ELR (cell line): ENCODE measurements at regions not wholly inside any gene's neighbourhood (a gene's known extent, or its start where the extent isn't known, plus 50 kb on each side); places are given as distances from the start of the nearest gene placed in this dataset.
A peak's percentile ranks its signal among the peaks of the same experiment; 100 is the strongest.

Source experiments
- DNase-seq: peaks from one replicate; pipeline ENCODE4 v3.0.0-alpha.2; 2015; ENCODE audit warnings: low read depth

DNA sequence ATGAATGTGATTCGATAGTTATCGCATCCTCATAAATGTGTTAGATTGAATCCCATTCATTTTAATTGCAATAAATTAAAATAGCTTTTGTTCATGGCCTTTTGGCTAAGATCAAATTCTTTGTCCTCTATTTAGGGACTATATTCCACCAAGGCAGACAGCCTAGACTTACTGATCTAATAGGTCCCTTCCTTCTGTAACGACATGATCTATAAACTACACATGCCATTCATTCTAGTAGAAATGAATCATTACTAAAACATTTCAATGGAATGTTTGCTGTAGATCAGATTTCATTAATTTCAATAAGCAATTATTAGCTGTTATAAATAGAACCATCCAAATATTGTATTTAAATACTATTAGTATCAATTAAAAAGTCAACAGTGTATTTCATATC is 526.6 kb upstream of the KLHL1 start:
- DNase-seq, result no peak

DNA sequence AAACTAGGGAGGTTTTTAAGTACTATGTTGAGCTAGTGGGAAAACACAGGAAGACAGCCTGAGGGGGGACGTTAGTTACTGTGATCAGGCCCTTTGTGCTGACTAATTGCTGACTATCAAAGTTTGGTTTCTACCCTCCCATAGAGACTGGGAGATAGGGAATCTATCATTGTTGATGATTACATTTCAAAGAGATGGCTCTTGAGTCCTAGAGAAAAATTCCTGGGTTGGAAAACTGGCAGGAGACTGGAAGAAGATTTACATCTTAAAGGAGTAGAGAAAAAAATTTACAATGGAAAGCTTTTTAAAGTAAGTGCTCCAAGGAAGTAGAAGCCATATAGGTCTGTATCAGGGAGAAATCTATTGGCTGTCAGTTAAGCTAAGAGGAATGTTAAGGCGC is 522.0 kb upstream of the KLHL1 start:
- peak; percentile 15 for DNase-seq

DNA sequence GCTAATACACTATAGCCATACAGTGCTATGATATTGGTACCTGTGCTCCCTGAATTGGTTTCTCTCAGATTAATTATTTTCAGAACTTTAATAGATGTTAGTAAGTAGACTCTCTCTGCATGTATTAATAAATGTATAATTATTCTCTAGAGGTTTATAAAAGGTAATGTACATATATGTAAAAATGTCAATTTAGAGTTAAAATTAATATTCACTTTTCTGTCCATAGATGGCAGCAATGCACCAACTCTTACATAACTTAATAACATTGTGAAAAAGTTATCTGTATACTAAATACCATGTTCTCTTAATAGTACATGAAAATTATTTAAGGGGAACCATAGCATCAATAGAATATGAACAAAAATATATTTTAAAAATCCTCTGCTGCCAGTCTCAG is 515.0 kb upstream of the KLHL1 start:
- peak; percentile 40 for DNase-seq

DNA sequence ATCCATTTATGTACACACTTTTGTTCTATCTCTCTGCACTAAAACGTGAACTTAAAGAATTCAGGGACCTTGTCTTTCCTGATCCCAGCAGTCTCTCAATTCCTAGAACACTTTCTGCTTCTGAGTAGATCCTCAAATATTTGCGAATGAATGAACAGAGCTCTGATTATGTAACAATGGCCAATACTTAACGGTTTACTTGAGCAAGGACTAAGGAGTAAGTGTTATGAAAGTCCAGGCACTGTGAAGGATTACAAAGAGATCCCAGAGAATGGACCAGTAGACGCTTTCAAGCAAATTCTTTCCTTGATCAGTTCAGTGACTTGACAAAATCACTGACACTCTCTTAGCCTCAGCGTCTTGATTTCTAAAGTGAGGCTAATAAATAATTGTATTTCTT is 514.5 kb upstream of the KLHL1 start:
- no peak for DNase-seq

DNA sequence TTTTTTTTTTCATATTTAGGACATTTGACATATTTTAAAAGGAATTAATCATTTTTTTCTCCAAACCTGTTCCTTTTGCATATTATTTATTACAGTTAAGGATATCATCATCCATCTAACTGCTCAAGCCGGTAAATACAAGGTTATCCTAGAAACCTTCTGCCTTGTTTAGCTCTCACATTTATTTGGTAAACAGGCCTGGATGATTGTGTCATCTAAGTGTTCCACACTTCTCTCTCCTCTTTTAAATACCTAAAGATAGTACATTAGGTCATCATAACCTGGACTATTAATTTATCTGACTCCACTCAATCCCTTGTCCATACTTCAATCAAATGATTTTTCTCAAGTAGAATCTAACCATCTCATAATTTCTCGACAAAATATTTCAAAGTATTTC is 511.7 kb upstream of the KLHL1 start:
- no peak for DNase-seq

DNA sequence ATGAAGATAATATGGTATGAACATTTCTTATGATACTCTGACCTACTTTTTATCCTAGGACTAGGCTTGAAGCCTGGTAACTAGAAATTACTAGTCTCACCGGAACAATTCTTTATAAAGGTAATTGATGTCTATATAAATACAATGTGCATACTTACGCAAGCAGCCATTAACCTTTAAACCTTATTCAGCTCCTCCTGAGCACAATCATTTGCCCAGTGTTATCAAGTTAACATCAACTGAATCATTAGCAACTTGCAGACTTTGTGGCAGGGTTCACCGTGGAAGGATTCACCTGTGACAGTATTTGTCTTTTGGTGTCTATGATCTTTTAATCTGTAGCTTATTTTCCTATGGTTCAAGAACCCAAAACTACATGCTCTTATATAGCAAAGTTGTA is 508.6 kb upstream of the KLHL1 start:
- DNase-seq, result no peak

DNA sequence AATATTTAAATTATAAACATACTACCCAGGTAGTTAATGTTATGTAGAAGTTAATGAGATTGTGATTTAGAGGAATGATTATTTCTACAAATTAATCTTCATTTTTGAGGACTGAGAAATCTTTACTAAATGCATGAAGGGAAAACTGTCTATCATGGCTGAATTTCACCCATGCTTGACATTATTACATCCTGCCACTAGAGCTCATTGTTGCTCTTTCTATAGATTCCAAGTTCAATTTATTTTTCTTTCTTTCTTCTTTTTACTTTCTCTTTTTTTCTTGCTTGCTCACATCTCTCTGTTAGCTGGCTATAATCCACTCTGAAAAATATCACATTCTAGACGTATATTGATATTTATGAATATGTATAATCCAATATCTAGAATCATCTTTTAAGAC is 505.0 kb upstream of the KLHL1 start:
- peak; percentile 39 for DNase-seq

DNA sequence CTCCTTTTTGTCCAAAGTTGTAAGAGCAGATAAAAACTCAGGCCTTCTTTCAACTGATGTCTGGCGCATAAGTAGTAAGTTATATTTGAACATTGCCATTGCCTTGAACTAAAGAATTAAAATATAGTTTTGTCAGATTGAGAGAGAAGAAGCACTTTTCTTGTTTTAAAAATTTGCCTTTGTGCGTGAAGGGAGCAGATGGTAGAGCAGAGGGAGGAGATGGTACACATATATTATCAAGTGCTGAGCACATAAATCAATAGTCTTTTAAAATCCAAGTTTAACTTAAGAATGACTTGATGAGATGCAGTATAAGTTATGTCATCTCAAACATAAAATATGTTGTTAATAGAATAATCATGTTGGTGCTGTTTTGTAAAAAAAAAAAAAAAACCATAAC is 504.6 kb upstream of the KLHL1 start:
- DNase-seq, result no peak

DNA sequence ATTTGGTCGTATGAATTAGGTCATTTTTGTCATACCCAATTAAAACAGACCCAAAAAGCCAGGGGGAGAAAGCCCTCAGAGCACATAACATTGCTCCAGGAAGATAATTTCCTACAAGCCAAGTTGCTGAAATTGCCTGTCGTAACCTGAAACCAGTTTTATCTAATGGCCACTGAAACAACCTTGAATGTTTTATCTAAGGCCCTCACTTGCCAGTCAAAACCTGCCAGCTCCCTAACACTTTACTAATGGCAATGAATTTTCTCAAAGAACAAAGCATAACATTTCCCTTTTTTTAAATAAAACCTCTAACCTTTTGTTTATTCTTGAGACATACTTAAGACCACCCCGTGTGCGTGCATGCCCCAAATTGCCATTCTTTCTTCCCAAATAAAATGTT is 496.2 kb upstream of the KLHL1 start:
- no peak for DNase-seq

DNA sequence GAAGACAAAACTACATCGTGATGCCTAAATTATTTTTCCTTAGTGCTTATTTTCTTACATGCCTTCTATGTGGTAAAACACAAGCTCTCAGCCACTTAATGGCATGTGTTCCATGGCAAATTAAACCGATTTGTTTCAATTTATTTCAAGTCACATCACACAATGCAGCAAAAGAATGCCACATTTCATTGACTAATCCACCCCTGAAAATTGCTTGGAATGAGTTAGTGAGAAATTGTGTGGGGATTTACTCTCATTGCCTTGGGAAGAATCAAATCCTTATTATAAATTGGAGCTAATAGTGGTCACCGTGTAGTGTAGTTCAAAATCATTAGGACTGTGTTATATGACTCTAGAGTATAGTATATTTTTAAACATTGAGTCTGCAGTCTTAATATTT is 485.5 kb upstream of the KLHL1 start:
- DNase-seq, result no peak

DNA sequence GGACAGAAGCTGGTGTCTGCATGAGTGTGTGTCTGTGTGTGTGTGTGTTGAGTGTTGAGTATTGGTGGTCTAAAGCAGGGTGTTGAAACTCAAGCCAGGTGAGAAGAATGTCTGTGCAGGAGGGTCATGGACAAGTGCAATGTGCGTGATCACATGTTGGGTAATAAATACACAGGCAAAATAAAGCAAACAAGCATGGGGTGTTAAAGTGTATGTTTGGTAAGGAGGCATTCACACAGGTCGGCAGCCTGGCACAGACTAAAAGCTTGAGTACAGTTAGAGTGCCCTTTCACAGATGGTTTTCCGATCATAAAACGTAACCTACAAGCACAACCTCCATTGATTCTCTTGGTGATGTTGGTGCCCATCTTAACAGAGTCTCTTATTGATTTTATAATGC is 476.9 kb upstream of the KLHL1 start:
- DNase-seq, result no peak

DNA sequence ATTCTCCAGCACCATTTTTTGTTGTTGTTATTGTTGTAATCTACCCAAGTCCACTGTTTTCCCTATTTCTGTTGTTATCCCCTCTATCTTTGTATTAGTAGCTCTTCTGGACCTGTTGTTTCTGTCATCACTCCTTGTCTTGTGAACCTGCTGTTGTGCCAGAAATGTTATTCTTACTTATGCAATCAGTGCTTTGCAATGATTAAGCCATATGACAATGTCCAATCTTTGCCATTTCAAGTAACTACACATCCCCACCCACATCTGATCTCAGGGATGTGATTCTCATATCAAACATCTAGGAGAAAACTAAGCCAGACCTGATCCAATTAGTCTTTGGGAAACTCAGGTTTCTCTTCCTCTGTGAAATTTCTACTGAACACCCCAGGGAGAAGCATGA is 472.6 kb upstream of the KLHL1 start:
- DNase-seq, result peak; percentile 13

DNA sequence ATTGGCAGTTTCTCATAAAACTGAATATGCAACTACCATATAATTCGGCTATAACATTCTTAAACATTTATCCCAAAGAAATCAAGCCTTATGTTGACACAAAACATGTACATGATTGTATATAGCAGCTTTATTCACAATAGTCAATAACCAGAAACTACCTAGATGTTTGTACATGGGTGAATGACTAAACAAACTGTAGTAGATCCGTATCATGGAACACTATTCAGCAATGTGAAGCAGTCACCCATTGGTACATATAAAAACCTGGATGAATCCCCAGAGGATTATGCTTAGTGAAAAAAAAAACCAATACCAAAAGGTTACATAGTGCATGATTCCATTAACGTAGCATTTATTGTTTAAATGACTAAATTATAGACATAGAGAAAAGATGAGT is 471.7 kb upstream of the KLHL1 start:
- no peak for DNase-seq

DNA sequence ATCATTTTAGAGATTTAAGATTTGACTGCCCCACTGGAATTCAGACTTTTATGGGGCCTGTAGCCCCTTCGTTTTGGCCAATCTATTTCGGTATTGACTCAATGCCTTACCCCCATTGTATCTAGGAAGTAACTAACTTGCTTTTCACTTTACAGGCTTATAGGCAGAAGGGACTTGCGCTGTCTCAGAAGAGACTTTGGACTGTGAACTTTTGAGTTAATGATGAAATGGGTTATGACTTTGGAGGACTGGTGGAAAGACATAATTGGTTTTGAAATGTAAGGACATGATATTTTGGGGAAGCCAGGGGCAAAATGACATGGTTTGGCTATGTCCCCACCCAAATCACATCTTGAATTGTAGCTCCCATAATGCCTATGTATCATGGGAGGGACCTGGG is 463.0 kb upstream of the KLHL1 start:
- no peak for DNase-seq

DNA sequence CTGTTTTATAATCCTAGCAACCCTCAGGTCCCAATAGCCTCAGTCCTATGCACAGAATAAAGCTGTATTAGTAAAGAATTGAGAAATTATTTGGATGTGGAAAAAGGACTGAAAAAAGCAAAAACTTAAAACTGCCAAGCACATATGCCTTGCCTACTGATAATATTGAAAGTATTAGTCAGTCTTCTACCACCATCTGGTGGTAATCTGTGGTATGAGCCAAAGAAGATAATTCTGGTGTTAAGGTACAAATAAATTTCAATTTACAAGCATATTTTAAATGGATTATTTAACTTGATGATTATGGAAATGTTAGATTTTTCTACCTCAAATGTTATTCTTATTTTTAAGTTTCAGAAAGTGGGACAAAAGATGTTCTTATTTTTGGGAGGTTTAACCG is 460.3 kb upstream of the KLHL1 start:
- peak; percentile 63 for DNase-seq

DNA sequence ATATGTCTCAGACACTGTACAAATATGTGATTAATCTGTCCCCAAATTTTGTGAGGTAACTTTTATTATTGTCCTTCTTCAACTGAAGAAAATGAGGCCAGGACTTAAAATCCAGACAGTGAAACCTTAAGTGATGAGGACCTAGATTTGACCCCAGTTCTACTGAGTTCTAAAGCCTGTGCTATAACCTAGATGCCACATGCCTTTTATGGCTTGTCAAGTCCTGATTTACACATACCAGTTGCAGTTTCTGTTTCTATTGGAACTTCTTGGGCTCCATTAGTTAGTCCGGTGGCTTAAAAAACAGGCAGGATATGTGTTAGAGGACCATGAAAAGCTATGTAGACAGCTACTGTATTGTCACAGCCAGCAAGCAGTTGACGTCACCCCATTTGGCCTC is 436.5 kb upstream of the KLHL1 start:
- no peak for DNase-seq

DNA sequence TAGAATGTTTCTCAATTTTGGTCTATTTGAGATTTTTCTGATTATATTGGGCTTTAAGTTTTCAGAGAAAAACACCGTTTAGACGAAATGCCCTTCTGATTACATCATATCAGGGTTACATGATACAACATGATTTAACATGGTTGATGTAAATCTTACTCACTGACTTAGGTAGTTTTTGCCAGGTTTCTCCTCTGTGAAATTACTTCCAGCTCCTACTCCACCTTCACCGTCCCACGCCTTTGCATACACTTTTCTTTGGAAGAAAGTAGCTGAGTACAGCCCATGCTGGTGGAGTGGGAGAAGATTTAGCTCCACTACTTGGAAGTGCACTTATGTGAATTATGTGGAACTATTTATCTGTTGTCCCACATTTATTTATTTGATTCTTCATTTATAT is 433.2 kb upstream of the KLHL1 start:
- DNase-seq, result peak; percentile 8

DNA sequence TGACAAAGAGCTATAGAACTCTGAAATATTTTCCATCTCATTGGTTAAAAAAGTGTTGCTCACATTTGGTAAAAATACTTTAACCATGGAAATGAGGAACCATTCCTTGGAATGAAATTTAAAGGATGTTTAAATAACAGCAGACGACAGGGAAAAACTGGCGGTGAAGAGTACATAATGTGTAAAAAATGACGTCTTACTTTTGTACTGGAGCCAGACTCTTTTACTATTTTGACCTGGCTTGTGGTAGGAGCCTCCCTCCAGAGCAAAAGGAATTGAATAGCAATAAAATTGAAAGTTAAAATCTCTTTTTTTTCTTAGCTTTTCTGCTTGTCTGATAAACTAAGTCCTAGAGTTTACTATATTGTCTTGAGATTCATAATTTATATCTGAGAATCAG is 426.2 kb upstream of the KLHL1 start:
- peak; percentile 9 for DNase-seq

DNA sequence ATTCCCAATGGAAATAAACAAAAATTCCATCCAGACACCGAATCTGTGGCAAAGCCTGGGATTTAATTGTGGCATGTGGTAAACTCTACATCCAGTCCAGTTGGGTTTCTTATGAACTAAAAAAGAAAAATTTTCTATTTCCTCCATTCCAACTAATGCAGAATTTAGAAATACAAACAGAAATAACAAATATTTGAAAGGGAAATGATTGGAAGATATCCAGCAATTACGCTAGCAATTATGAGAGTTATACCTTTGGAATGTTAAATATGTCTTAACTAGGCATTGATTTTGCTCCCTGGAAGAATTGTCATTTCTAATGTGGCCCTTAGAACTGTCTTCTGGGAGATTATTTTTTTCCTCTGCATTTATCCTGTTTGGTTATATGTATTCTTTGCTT is 421.4 kb upstream of the KLHL1 start:
- DNase-seq, result peak; percentile 13

DNA sequence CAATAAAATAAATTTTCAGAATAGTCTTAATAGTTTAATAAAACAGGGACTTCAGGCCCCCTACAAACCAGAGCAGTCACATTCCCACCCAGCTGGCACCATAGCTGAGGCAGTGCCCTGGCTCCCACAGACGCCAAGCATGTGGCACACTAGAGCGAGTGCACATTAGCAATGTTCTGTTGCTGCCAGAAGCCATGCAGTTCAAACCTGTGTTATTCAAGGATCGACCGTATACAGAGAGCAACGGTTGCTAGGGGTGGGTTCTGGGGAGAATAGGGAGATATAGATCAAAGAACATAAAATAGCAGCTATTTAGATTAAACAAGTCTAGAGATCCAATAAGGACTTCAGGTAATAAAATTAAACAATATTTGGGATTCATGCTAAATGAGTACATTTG is 419.3 kb upstream of the KLHL1 start:
- DNase-seq, result no peak

DNA sequence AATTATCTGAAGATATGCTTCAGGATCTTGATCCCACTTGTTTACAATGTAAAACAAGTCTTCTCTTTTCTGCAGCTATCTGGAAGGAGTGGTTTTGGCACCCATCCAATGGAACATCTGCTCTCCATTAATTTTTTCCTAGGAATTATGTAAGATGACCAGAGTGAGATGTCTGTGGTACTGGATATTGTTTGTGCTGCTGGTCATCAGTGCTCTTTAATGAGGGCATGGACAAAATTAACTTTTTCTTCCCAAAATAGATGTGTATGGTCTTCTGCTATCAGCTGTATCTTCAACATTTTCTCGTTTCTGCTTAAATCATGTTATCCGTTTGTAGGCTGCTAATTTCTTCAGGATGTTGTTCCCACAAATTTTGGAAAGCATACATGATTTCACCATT is 415.4 kb upstream of the KLHL1 start:
- no peak for DNase-seq

DNA sequence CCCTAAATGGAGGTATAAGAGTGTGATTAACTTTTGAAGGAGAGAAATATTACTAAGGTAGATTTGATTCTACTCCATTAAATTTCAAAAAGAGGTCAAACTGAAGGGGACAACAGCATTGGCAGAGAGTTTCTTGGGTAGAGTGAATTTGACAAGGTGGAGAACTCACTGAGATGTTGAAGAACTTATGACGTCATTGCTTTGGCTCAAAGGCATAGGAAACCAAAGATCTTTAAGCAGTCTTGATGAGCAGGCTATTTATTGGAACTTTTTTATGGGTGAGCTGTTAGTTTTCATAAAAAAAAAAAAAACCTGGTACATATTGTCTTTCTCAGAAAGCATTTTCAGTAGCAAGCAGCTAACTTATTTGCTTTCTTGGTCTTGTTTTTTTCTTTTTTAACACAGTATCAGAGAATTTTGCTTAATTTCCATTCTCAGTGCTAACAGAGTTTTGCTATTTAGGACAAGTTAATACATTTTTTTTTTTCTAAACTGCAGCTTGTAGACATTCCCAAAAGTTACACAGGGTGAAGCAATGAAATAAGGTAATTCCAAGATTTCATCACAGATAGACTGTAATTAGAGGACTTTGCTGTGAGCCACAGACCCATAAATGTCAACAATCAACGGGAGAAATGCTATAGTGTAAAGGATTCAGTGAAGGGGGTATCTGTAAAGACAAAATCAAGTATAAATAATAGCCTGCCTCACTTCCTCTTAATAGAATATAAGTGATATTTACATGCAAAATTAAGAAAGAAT is 412.2 kb upstream of the KLHL1 start:
- DNase-seq, result peak; percentile 27

DNA sequence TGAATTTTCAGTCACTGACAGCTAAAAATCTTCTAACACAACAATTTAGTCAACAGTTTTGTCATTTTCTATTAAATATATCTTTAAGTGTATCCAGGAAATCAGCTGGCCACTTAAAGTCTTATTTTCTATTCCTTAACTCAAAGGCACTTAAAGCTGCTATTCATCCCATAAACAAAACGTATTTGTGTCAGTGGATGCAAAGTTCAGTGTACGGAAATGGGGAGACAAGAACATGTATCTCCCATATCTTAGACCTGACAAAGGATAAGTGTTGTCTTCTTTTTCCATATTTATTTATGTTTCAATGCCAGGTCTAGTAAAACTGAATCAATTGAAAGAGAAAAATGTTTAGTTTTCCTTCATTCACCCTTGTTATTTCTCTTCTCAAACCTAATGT is 409.8 kb upstream of the KLHL1 start:
- no peak for DNase-seq

DNA sequence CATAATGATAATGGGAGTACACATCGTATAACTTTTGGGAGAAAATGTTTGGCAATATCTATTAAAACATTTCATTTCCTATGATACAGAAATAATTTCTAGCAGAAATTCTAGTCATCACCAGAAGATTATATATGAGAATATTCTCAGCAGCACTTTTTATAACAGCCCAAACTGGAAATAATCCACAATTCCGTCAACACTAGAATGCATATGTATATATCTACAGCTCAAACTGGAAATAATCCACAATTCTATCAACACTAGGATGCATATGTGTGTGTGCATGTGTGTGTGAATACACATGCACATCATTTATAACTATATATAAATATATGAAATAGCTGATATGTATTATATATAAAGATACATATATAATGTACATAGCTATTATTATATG is 408.0 kb upstream of the KLHL1 start:
- no peak for DNase-seq
